ENCODE measurements at regions not wholly inside any gene's neighbourhood (a gene's known extent, or its start where the extent isn't known, plus 50 kb on each side); places are given as distances from the start of the nearest gene placed in this dataset.

DNA sequence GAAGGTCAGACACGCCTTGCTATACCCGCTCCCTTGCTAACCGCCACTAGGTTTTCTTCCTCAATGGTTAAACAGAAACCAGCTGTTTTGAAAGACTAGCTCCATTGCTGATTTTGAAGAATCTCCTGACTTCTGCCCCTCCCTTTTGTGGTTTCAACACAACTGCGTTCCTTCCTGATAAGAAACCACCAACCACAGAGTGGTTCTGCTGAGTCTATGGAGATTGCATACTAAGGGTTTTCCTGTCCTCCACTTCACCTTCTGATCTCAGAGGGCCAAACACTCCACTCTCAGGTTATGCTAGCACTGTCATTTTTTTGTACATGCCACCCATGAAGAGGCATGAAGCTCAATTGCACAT is 207.9 kb downstream of the MYLK4 start:
- TF ChIP-seq EP300 (IDR thresholded peaks at IDR 0.05): no peak
- TF ChIP-seq, protein P1, sequence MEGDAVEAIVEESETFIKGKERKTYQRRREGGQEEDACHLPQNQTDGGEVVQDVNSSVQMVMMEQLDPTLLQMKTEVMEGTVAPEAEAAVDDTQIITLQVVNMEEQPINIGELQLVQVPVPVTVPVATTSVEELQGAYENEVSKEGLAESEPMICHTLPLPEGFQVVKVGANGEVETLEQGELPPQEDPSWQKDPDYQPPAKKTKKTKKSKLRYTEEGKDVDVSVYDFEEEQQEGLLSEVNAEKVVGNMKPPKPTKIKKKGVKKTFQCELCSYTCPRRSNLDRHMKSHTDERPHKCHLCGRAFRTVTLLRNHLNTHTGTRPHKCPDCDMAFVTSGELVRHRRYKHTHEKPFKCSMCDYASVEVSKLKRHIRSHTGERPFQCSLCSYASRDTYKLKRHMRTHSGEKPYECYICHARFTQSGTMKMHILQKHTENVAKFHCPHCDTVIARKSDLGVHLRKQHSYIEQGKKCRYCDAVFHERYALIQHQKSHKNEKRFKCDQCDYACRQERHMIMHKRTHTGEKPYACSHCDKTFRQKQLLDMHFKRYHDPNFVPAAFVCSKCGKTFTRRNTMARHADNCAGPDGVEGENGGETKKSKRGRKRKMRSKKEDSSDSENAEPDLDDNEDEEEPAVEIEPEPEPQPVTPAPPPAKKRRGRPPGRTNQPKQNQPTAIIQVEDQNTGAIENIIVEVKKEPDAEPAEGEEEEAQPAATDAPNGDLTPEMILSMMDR (IDR thresholded peaks at IDR 0.05): no peak
- TF ChIP-seq POLR2A (IDR thresholded peaks at IDR 0.05): no peak

Measured in gastroesophageal sphincter (tissue), 3 donors.